Keratinocyte (primary cell): ENCODE measurements at regions not wholly inside any gene's neighbourhood (a gene's known extent, or its start where the extent isn't known, plus 50 kb on each side); places are given as distances from the start of the nearest gene placed in this dataset.

Experiments
- DNase-seq: peaks from one replicate; pipeline ENCODE4 v3.0.0-alpha.2; 2011; ENCODE audit warnings: low read depth, missing footprints, low spot score
- FAIRE-seq: peaks from 2 replicates; lab custom pipeline; 2011; peaks lifted over from hg19 to GRCh38; lab: Jason Lieb, UNC
- H2AFZ ChIP-seq: 2 replicates; pipeline ENCODE4 v1.6.0; 2012; ENCODE audit warnings: low read length, control low read depth, inconsistent platforms; ENCODE audit not compliant: control insufficient read depth
- H3K27ac ChIP-seq: 2 replicates; pipeline ENCODE4 v1.5.1; 2011; ENCODE audit warnings: low read length; ENCODE audit not compliant: control insufficient read depth, insufficient read depth
- H3K27me3 ChIP-seq: 3 replicates; pipeline ENCODE4 v1.6.0; 2011; ENCODE audit warnings: low read length; ENCODE audit not compliant: control insufficient read depth, insufficient read depth; ENCODE audit errors: extremely low read depth
- H3K36me3 ChIP-seq, 2 experiments: 2 replicates in 1 of 2; 3 replicates in 1 of 2; pipeline ENCODE4 v1.5.1; 2011; ENCODE audit warnings: low read length in 2 of 2, mild to moderate bottlenecking in 1 of 2; ENCODE audit not compliant: control insufficient read depth in 2 of 2, insufficient read depth in 2 of 2; ENCODE audit errors: extremely low read depth in 1 of 2
- H3K4me1 ChIP-seq: 3 replicates; pipeline ENCODE4 v1.5.1; 2011; ENCODE audit warnings: low read length; ENCODE audit not compliant: control insufficient read depth, insufficient read depth; ENCODE audit errors: extremely low read depth
- H3K4me2 ChIP-seq: 3 replicates; pipeline ENCODE4 v1.6.0; 2011; ENCODE audit warnings: low read depth, low read length; ENCODE audit not compliant: control insufficient read depth, insufficient read depth; ENCODE audit errors: extremely low read depth
- H3K4me3 ChIP-seq, 3 experiments: fragments of 200-600 bp in 1 of 3; sonication (generic) in 1 of 3; 2 replicates in 2 of 3; 3 replicates in 1 of 3; pipeline ENCODE4 v1.5.1; 2011 to 2016; ENCODE audit warnings: low read length in 3 of 3, mild to moderate bottlenecking in 3 of 3, control low read depth in 2 of 3, inconsistent platforms in 1 of 3, low read depth in 1 of 3, mixed read lengths in 1 of 3, mixed run types in 1 of 3, moderate library complexity in 1 of 3; ENCODE audit not compliant: control insufficient read depth in 2 of 3, insufficient read depth in 2 of 3; ENCODE audit errors: extremely low read depth in 1 of 3
- H3K79me2 ChIP-seq: 2 replicates; pipeline ENCODE4 v1.6.0; 2012; ENCODE audit warnings: low read length; ENCODE audit not compliant: control insufficient read depth, insufficient read depth
- H3K9ac ChIP-seq: 3 replicates; pipeline ENCODE4 v1.6.0; 2011; ENCODE audit warnings: low read length; ENCODE audit not compliant: control insufficient read depth, insufficient read depth; ENCODE audit errors: extremely low read depth
- H3K9me1 ChIP-seq: 3 replicates; pipeline ENCODE4 v1.6.0; 2011; ENCODE audit warnings: low read length; ENCODE audit not compliant: control insufficient read depth, insufficient read depth; ENCODE audit errors: extremely low read depth
- H3K9me3 ChIP-seq: 2 replicates; pipeline ENCODE4 v1.5.1; 2012; ENCODE audit warnings: low read depth, low read length; ENCODE audit not compliant: control insufficient read depth
- H4K20me1 ChIP-seq: 3 replicates; pipeline ENCODE4 v1.6.0; 2011; ENCODE audit warnings: low read length; ENCODE audit not compliant: control insufficient read depth, insufficient read depth; ENCODE audit errors: extremely low read depth
- EZH2 ChIP-seq: IDR thresholded peaks from one replicate; pipeline ENCODE4 v1.6.1; 2012; ENCODE audit warnings: inconsistent platforms, mild to moderate bottlenecking, low read length, moderate library complexity
- dilution Hi-C: fragments of 300-500 bp; cut with MboI; formaldehyde crosslinking; loops from one replicate; pipeline ENCODE4 v1.7.0; 2020; ENCODE audit warnings: low sequenced_read_pairs; ENCODE audit not compliant: extremely low pct_ligation_motif_present
- TF ChIP-seq, protein P1 (sequence below), 3 experiments: IDR thresholded peaks in 1 of 3; conservative IDR thresholded peaks in 1 of 3; optimal IDR thresholded peaks in 1 of 3; 2 replicates in 2 of 3; 3 replicates in 1 of 3; pipeline versions ENCODE3 to v1.5.1; 2011; ENCODE audit warnings: low read length in 3 of 3, mild to moderate bottlenecking in 3 of 3, moderate library complexity in 2 of 3, control low read depth in 1 of 3, inconsistent platforms in 1 of 3; ENCODE audit not compliant: insufficient read depth in 2 of 3; ENCODE audit errors: extremely low read depth in 1 of 3

DNA sequence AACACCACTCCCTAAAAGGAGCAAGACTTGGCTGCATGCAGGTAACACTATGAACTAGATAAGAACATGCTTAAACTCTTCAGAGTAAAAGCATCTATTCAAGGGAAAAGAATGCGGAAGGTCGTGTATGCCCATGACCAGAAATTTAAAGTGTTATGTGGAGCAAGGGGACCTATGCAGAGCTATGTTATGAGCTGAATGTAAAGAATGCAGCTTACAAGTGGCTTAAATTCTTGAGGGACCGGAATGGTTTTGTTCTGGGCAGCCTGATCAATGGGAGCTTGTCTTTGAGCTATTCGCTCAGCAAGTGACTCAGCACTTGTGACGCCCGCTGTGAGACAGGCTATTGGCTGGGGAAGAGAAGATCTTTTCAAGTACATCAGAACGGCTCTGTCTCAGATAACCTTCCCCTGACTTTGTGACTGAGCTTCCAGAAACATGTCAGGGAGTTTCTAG is 367.5 kb upstream of the THBS1 start:
- Histone ChIP-seq H3K9me3 (peaks cover 18% of the 10 kb centered on the region), H3K27me3 (no peaks in the 10 kb centered on the region), H3K9me1 (no peaks in the 10 kb centered on the region), H3K4me2 (peak overlapping the region; percentile 52), H3K79me2 (no peaks in the 10 kb centered on the region), H3K27ac (peak overlapping the region; percentile 74), H2AFZ (no peak overlapping the region), H3K9ac (peak overlapping the region; percentile 56), H4K20me1 (no peaks in the 10 kb centered on the region), H3K4me1 (peaks cover 14% of the 10 kb centered on the region), H3K36me3 (peaks cover 0 to 3% of the 10 kb centered on the region in 2 experiments), H3K4me3 (peak overlapping the region in 2 of 3 experiments; percentile 23 to 39)
- peak; percentile 99 for DNase-seq
- dilution Hi-C loops = no loop called here
- peak; percentile 99 for FAIRE-seq
- TF ChIP-seq, protein P1, sequence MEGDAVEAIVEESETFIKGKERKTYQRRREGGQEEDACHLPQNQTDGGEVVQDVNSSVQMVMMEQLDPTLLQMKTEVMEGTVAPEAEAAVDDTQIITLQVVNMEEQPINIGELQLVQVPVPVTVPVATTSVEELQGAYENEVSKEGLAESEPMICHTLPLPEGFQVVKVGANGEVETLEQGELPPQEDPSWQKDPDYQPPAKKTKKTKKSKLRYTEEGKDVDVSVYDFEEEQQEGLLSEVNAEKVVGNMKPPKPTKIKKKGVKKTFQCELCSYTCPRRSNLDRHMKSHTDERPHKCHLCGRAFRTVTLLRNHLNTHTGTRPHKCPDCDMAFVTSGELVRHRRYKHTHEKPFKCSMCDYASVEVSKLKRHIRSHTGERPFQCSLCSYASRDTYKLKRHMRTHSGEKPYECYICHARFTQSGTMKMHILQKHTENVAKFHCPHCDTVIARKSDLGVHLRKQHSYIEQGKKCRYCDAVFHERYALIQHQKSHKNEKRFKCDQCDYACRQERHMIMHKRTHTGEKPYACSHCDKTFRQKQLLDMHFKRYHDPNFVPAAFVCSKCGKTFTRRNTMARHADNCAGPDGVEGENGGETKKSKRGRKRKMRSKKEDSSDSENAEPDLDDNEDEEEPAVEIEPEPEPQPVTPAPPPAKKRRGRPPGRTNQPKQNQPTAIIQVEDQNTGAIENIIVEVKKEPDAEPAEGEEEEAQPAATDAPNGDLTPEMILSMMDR (optimal IDR thresholded peaks at IDR 0.05 in 1 of 3, IDR thresholded peaks at IDR 0.05 in 1 of 3, conservative IDR thresholded peaks at IDR 0.05 in 1 of 3; ENCODE audit: extremely low read depth in 1 of 3, insufficient read depth in 2 of 3, low read length in 3 of 3) = no peak
- TF ChIP-seq EZH2 = no peak

DNA sequence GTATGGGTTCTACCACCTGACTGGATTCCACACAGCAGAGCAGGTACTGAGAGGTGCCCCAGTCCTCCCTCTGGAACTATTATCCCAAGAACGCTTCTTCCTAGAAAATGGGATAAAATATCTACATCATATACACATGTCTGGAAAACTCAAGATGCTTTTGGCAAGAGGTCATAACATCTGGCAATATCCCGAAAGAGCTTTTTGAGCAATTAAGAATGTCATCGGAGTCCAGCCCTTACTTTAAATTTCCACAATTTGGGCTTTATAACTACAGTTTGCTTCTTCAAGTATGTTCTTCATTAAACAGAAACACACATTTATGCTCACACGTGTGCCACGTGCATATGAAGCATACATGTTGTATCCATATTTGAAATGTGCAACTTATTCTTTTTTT is 365.9 kb upstream of the THBS1 start:
- Histone ChIP-seq H3K4me1 (peaks cover 14% of the 10 kb centered on the region), H3K79me2 (no peaks in the 10 kb centered on the region), H4K20me1 (no peaks in the 10 kb centered on the region), H3K9ac (no peak overlapping the region), H3K27me3 (no peaks in the 10 kb centered on the region), H3K27ac (no peak overlapping the region), H3K36me3 (peaks cover 0 to 3% of the 10 kb centered on the region in 2 experiments), H3K9me1 (no peaks in the 10 kb centered on the region), H3K4me2 (no peak overlapping the region), H2AFZ (no peak overlapping the region), H3K4me3 (no peak overlapping the region), H3K9me3 (peaks cover 12% of the 10 kb centered on the region)
- FAIRE-seq (no peak), DNase-seq (no peak)
- TF ChIP-seq EZH2 = no peak
- TF ChIP-seq, protein P1 (optimal IDR thresholded peaks at IDR 0.05 in 1 of 3, IDR thresholded peaks at IDR 0.05 in 1 of 3, conservative IDR thresholded peaks at IDR 0.05 in 1 of 3; ENCODE audit: extremely low read depth in 1 of 3, insufficient read depth in 2 of 3, low read length in 3 of 3) = no peak
- dilution Hi-C loops = no loop called here
